Esophagus squamous epithelium (tissue), 5 donors: ENCODE measurements at regions not wholly inside any gene's neighbourhood (a gene's known extent, or its start where the extent isn't known, plus 50 kb on each side); places are given as distances from the start of the nearest gene placed in this dataset.

Experiments used
- DNase-seq: peaks from one replicate; lab custom pipeline; 2025; lab: John Stamatoyannopoulos, UW
- H3K27ac ChIP-seq, 4 donors: fragments of 200-600 bp; sonication (generic); one replicate each; pipeline ENCODE4 v1.5.1; 2016 to 2019; ENCODE audit warnings: mild to moderate bottlenecking in 1 of 4
- H3K27me3 ChIP-seq, 4 donors: fragments of 200-600 bp; sonication (generic); 1 replicate in 3 of 4; 2 replicates in 1 of 4; pipeline versions ENCODE4 v1.5.1 to v1.6.0; 2017 to 2021; ENCODE audit warnings: antibody characterized with exemption in 1 of 4
- H3K36me3 ChIP-seq, 3 donors: fragments of 200-600 bp; sonication (generic); one replicate each; pipeline ENCODE4 v1.5.1; 2016 to 2019
- H3K4me1 ChIP-seq, 3 donors: fragments of 200-600 bp; sonication (generic); one replicate each; pipeline ENCODE4 v1.5.1; 2017 to 2019
- H3K4me3 ChIP-seq, 4 donors: fragments of 200-600 bp; sonication (generic); 1 replicate in 3 of 4; 2 replicates in 1 of 4; pipeline ENCODE4 v1.5.1; 2016 to 2019; ENCODE audit warnings: mild to moderate bottlenecking in 2 of 4, moderate library complexity in 1 of 4
- H3K9me3 ChIP-seq, 3 donors: fragments of 200-600 bp; sonication (generic); one replicate each; pipeline ENCODE4 v1.5.1; 2016 to 2019
- CTCF ChIP-seq, 6 experiments: fragments of 450-650 bp in 4 of 6; fragments of 200-600 bp in 2 of 6; sonication (generic) in 2 of 6; IDR thresholded peaks; one replicate each; pipeline ENCODE4 v1.5.1; 2016 to 2019; ENCODE audit warnings: antibody characterized with exemption in 6 of 6, mild to moderate bottlenecking in 4 of 6, moderate library complexity in 4 of 6
- POLR2A ChIP-seq, 4 donors: fragments of 450-650 bp; IDR thresholded peaks; one replicate each; pipeline ENCODE4 v1.6.1; 2017; ENCODE audit warnings: antibody characterized with exemption in 4 of 4, mild to moderate bottlenecking in 4 of 4, moderate library complexity in 3 of 4
- WGBS, 2 donors: methylation state at CpG; one replicate each; pipeline ENCODE4 v1.1.5; 2018; 5-methylcytosine and 5-hydroxymethylcytosine counted together
- intact Hi-C: fragments of 100-400 bp; cut with DNase I; formaldehyde crosslinking; loops from one replicate; pipeline ENCODE4 v1.15.0; 2022
- donor health status: DM: yes; HTN: yes; CAD: no.

DNA sequence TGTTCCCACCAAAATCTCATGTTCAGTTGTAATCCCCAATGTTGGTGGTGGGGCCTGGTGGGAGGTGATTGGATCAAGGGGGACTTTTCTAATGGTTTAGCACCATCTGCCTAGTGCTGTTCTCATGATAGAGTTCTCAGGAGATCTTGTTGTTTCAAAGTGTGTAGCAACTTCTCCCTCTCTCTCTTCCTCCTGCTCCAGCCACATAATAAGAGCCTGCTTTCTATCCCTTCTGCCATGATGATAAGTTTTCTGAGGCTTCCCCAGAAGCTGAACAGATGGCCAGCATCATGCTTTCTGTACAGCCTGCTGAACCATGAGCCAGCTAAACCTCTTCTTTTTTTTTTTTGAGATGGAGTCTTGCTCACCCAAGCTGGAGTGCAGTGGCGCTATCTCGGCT is 910.6 kb downstream of the KCNMA1 start:
- Histone ChIP-seq H3K4me3 (no peak overlapping the region), H3K9me3 (no peaks in the 10 kb centered on the region), H3K27ac (no peak overlapping the region), H3K4me1 (no peaks in the 10 kb centered on the region), H3K36me3 (no peaks in the 10 kb centered on the region), H3K27me3 (no peaks in the 10 kb centered on the region)
- no peak for DNase-seq
- WGBS, 2 donors, result 86 to 93% methylated on average over 2 of the region's 2 CpGs
- intact Hi-C loops, result no loop called here
- TF ChIP-seq POLR2A (IDR thresholded peaks at IDR 0.05) (no peak), CTCF (IDR thresholded peaks at IDR 0.05) (no peak)

DNA sequence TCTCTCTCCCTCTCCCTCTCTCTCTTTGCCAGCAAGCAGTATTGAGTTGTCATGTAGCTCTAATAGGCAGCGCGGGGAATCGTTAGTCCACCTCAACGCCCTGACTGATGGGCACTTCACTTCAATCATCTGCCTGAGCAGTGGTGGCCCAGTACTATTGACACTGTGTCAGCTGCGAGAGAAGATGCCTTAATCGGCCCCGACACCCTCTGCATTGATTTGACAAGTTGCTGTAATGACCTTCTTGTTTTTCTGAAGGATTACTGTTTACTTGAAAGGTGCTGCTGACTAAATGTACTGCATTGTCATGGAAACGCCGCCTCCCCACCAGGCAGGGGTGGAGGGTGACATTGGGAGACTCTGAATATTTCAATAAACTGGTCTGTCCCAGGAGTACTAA is 913.8 kb downstream of the KCNMA1 start:
- Histone ChIP-seq H3K36me3 (no peaks in the 10 kb centered on the region), H3K27ac (no peak overlapping the region), H3K9me3 (no peaks in the 10 kb centered on the region), H3K4me1 (no peaks in the 10 kb centered on the region), H3K27me3 (no peaks in the 10 kb centered on the region), H3K4me3 (no peak overlapping the region)
- DNase-seq, result no peak
- TF ChIP-seq POLR2A (IDR thresholded peaks at IDR 0.05), result no peak
- no peak for TF ChIP-seq CTCF (IDR thresholded peaks at IDR 0.05)
- intact Hi-C loops, result no loop called here
- 40 to 44% methylated on average over 7 of the region's 9 CpGs for WGBS, 2 donors

DNA sequence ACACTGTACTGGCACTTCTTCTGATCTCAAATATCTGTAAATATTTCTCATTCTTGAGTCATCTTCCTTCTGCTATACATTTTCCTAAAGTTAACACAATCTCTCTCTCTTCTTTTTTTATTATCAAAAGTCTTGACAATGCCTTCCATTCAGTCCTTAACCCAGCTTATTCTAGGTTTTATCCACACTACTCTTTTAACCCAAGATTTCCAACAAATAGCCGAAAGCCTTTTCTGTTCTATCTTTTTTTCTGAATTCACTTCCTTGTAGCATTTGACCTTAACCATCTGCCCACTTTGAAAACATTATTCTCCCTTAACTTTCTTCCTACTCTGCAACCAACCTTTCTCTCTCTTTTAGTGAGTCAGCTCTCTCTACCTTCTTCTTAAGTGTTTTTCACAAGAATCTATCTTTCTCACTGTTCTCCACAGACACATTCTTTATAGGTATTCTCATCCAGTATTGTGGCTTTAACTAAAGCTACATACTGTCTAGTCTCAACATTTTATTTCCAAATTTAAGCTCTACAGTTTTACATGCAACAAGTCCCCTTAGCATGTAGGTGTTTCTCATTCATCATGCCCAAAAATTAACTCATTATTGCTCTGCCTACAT is 915.6 kb downstream of the KCNMA1 start:
- no peak for DNase-seq
- 78 to 87% methylated on average over 1 of the region's 1 CpG for WGBS, 2 donors
- intact Hi-C loops, result no loop called here
- no peaks in the 10 kb centered on the region for H3K9me3 ChIP-seq
- no peaks in the 10 kb centered on the region for H3K36me3 ChIP-seq
- no peak overlapping the region for H3K27ac ChIP-seq
- H3K27me3 ChIP-seq, result no peaks in the 10 kb centered on the region
- no peaks in the 10 kb centered on the region for H3K4me1 ChIP-seq
- H3K4me3 ChIP-seq, result no peak overlapping the region
- TF ChIP-seq POLR2A (IDR thresholded peaks at IDR 0.05) (no peak), CTCF (IDR thresholded peaks at IDR 0.05) (no peak)

- no peaks in the 10 kb centered on the region for H3K36me3 ChIP-seq
- DNase-seq, result no peak
- H3K4me1 ChIP-seq, result no peaks in the 10 kb centered on the region
- H3K4me3 ChIP-seq, result no peak overlapping the region
- no peaks in the 10 kb centered on the region for H3K27me3 ChIP-seq
- no peaks in the 10 kb centered on the region for H3K9me3 ChIP-seq
- no peak overlapping the region for H3K27ac ChIP-seq
- 69 to 81% methylated on average over 4 of the region's 4 CpGs for WGBS, 2 donors
- TF ChIP-seq POLR2A (IDR thresholded peaks at IDR 0.05), result no peak
- TF ChIP-seq CTCF (IDR thresholded peaks at IDR 0.05), result no peak
- intact Hi-C loops, result no loop called here
These were observed 918.6 kb downstream of the KCNMA1 start for GRCh38 chr10:76719006-76719405.

DNA sequence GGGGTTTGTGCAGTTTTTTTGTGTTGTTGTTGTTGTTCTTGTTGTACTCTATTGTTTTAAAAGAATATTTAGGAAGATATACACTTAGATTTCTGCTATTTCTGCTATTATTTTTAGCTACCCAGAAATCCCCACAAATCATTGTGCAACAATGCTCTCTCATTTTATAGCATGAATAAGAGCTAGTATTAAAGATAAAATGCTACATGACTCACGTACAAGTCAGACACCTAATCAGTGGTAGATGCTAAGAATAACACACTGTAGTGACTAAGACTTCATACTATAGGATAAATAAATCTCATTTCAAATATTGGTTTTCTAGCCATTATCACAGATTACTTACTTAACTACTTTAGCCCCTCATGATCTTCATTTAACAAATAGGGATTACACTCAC is 920.5 kb downstream of the KCNMA1 start:
- H3K4me1 ChIP-seq, result no peaks in the 10 kb centered on the region
- no peak overlapping the region for H3K27ac ChIP-seq
- DNase-seq, result no peak
- no peaks in the 10 kb centered on the region for H3K9me3 ChIP-seq
- H3K4me3 ChIP-seq, result no peak overlapping the region
- no peak for TF ChIP-seq CTCF (IDR thresholded peaks at IDR 0.05)
- no peak for TF ChIP-seq POLR2A (IDR thresholded peaks at IDR 0.05)
- H3K36me3 ChIP-seq, result no peaks in the 10 kb centered on the region
- no peaks in the 10 kb centered on the region for H3K27me3 ChIP-seq
- WGBS, 2 donors, result 35 to 41% methylated on average over 1 of the region's 1 CpG
- intact Hi-C loops, result no loop called here
